HG02943 (cell line): ENCODE measurements at regions not wholly inside any gene's neighbourhood (a gene's known extent, or its start where the extent isn't known, plus 50 kb on each side); places are given as distances from the start of the nearest gene placed in this dataset.

ENCODE experiments used
- ATAC-seq: cut with Tn5 transposase; IDR thresholded peaks from one replicate; pipeline ENCODE4 v1.9.1; 2021; ENCODE audit warnings: mild to moderate bottlenecking, low read depth, moderate library complexity; ENCODE audit not compliant: unreplicated experiment

- no peak for ATAC-seq
These were observed 129.8 kb upstream of the TIAM1 start for GRCh38 chr21:31473685-31474345.

GRCh38 chr21:31471865-31472264 lies 127.8 kb upstream of the TIAM1 start:
- ATAC-seq = no peak

- no peak for ATAC-seq
These were observed 127.0 kb upstream of the TIAM1 start for GRCh38 chr21:31470896-31471694.

- ATAC-seq = no peak
These were observed 116.9 kb upstream of the TIAM1 start for GRCh38 chr21:31460980-31461379.

GRCh38 chr21:31459457-31459856 lies 115.4 kb upstream of the TIAM1 start:
- ATAC-seq = no peak

- ATAC-seq = no peak
These were observed 113.6 kb upstream of the TIAM1 start for GRCh38 chr21:31457675-31458074.

GRCh38 chr21:31456201-31456600 lies 112.1 kb upstream of the TIAM1 start:
- ATAC-seq = no peak

- no peak for ATAC-seq
These were observed 111.4 kb upstream of the TIAM1 start for GRCh38 chr21:31455506-31455905.

GRCh38 chr21:31450980-31451379 lies 106.9 kb upstream of the TIAM1 start:
- ATAC-seq = no peak

GRCh38 chr21:31449921-31450535 lies 106.0 kb upstream of the TIAM1 start:
- no peak for ATAC-seq

- ATAC-seq = no peak
These were observed 104.4 kb upstream of the TIAM1 start for GRCh38 chr21:31448496-31448895.

GRCh38 chr21:31447505-31447904 lies 103.4 kb upstream of the TIAM1 start:
- no peak for ATAC-seq

GRCh38 chr21:31446226-31446855 lies 102.3 kb upstream of the TIAM1 start:
- no peak for ATAC-seq

- ATAC-seq = no peak
These were observed 101.1 kb upstream of the TIAM1 start for GRCh38 chr21:31445137-31445536.

GRCh38 chr21:31443736-31444521 lies 99.9 kb upstream of the TIAM1 start:
- ATAC-seq = no peak

- ATAC-seq = no peak
These were observed 98.3 kb upstream of the TIAM1 start for GRCh38 chr21:31442339-31442738.

- no peak for ATAC-seq
These were observed 85.4 kb upstream of the TIAM1 start for GRCh38 chr21:31429506-31429905.

- no peak for ATAC-seq
These were observed 82.3 kb upstream of the TIAM1 start for GRCh38 chr21:31426235-31426797.

- no peak for ATAC-seq
These were observed 81.1 kb upstream of the TIAM1 start for GRCh38 chr21:31425138-31425537.

GRCh38 chr21:31424058-31424457 lies 80.0 kb upstream of the TIAM1 start:
- ATAC-seq = no peak
